ENCODE measurements at regions not wholly inside any gene's neighbourhood (a gene's known extent, or its start where the extent isn't known, plus 50 kb on each side); places are given as distances from the start of the nearest gene placed in this dataset.

- Histone ChIP-seq H3K27me3 (no peaks in the 10 kb centered on the region), H3K4me3 (no peak overlapping the region), H3K36me3 (no peaks in the 10 kb centered on the region), H3K27ac (no peak overlapping the region), H3K4me1 (no peaks in the 10 kb centered on the region), H3K9me3 (no peaks in the 10 kb centered on the region)
- no peak for DNase-seq
- TF ChIP-seq, protein P1, sequence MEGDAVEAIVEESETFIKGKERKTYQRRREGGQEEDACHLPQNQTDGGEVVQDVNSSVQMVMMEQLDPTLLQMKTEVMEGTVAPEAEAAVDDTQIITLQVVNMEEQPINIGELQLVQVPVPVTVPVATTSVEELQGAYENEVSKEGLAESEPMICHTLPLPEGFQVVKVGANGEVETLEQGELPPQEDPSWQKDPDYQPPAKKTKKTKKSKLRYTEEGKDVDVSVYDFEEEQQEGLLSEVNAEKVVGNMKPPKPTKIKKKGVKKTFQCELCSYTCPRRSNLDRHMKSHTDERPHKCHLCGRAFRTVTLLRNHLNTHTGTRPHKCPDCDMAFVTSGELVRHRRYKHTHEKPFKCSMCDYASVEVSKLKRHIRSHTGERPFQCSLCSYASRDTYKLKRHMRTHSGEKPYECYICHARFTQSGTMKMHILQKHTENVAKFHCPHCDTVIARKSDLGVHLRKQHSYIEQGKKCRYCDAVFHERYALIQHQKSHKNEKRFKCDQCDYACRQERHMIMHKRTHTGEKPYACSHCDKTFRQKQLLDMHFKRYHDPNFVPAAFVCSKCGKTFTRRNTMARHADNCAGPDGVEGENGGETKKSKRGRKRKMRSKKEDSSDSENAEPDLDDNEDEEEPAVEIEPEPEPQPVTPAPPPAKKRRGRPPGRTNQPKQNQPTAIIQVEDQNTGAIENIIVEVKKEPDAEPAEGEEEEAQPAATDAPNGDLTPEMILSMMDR (IDR thresholded peaks at IDR 0.05), result no peak
- no peak for TF ChIP-seq POLR2A (IDR thresholded peaks at IDR 0.05)
These were observed 246.0 kb upstream of the TENM4 start for GRCh38 chr11:79686703-79687419.

DNA sequence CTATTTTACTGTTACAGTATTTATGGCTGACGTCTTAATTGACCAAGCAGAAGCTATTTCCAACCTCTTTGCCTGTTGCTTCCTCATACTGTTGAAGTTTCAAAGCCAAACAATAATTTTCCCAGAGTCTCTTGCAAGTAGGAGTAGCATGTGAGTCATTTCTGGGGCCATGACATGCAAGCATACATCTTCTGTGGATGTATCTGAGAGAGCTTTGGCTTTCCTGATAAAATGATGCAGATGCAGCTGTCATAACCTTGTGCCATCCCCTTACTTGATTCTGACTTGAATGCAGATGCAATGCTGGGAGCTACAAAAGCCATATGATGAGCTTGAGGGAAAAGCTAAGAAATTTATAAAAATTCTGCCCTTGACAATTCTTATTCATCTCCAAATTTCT is 243.1 kb upstream of the TENM4 start:
- Histone ChIP-seq H3K4me1 (no peaks in the 10 kb centered on the region), H3K4me3 (no peak overlapping the region), H3K27me3 (no peaks in the 10 kb centered on the region), H3K27ac (no peak overlapping the region), H3K36me3 (no peaks in the 10 kb centered on the region), H3K9me3 (no peaks in the 10 kb centered on the region)
- no peak for TF ChIP-seq POLR2A (IDR thresholded peaks at IDR 0.05)
- TF ChIP-seq, protein P1 (IDR thresholded peaks at IDR 0.05), result no peak
- no peak for DNase-seq

- no peak for DNase-seq
- no peak for TF ChIP-seq POLR2A (IDR thresholded peaks at IDR 0.05)
- TF ChIP-seq, protein P1 (IDR thresholded peaks at IDR 0.05), result no peak
- no peaks in the 10 kb centered on the region for H3K36me3 ChIP-seq
- no peak overlapping the region for H3K27ac ChIP-seq
- H3K4me1 ChIP-seq, result no peaks in the 10 kb centered on the region
- H3K4me3 ChIP-seq, result no peak overlapping the region
- no peaks in the 10 kb centered on the region for H3K27me3 ChIP-seq
- no peaks in the 10 kb centered on the region for H3K9me3 ChIP-seq
These were observed 238.1 kb upstream of the TENM4 start for GRCh38 chr11:79678780-79679452.

GRCh38 chr11:79676396-79676795 is 235.6 kb upstream of the TENM4 start:
- no peaks in the 10 kb centered on the region for H3K36me3 ChIP-seq
- H3K4me3 ChIP-seq, result no peak overlapping the region
- no peak overlapping the region for H3K27ac ChIP-seq
- H3K27me3 ChIP-seq, result no peaks in the 10 kb centered on the region
- TF ChIP-seq POLR2A (IDR thresholded peaks at IDR 0.05), result no peak
- TF ChIP-seq, protein P1 (IDR thresholded peaks at IDR 0.05), result no peak
- no peaks in the 10 kb centered on the region for H3K4me1 ChIP-seq
- DNase-seq, result no peak
- no peaks in the 10 kb centered on the region for H3K9me3 ChIP-seq

DNA sequence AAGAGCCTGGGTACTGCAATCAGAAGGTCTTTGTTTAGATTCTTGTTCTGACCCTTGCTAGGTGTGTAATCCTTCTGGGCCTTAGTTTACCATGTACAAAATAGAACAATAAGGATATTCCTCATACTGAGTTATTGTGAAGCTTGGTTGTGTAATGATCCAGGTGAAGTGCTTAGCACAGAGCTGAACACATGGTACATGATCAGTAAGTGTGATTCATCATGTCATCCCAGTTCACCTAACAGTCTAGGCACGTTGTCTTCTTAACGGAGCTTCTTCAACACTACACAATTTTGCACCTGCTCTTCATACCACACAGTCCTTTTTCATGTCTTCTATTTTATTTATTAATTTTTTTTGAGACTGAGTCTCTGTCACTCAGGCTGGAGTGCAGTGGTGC is 234.3 kb upstream of the TENM4 start:
- Histone ChIP-seq H3K4me3 (no peak overlapping the region), H3K27me3 (no peaks in the 10 kb centered on the region), H3K27ac (no peak overlapping the region), H3K36me3 (no peaks in the 10 kb centered on the region), H3K9me3 (no peaks in the 10 kb centered on the region), H3K4me1 (no peaks in the 10 kb centered on the region)
- no peak for DNase-seq
- no peak for TF ChIP-seq POLR2A (IDR thresholded peaks at IDR 0.05)
- TF ChIP-seq, protein P1 (IDR thresholded peaks at IDR 0.05), result no peak

Data from Peyer's patch (tissue), 4 donors.